Neural progenitor cell (in vitro differentiated cells): ENCODE measurements at regions not wholly inside any gene's neighbourhood (a gene's known extent, or its start where the extent isn't known, plus 50 kb on each side); places are given as distances from the start of the nearest gene placed in this dataset.
"Not testable (repeated sequence)": the region's sequence is repeated elsewhere in the genome, so short reads cannot be mapped to it uniquely, and the experiment has no call there.

Source experiments
- DNase-seq: peaks from one replicate; pipeline ENCODE4 v3.0.0-alpha.2; 2016; ENCODE audit warnings: low spot score
- H2AFZ ChIP-seq: fragments of 200-600 bp; sonication (generic); replicated peaks from 2 replicates; pipeline ENCODE4 v1.6.1; 2016; ENCODE audit warnings: antibody characterized with exemption
- H3F3A ChIP-seq: fragments of 200-600 bp; sonication (generic); 2 replicates; pipeline ENCODE4 v1.6.1; 2016; ENCODE audit warnings: antibody characterized with exemption, low read depth
- H3K27ac ChIP-seq: fragments of 200-600 bp; sonication (generic); 2 replicates; pipeline ENCODE4 v1.5.1; 2016; ENCODE audit warnings: mild to moderate bottlenecking
- H3K27me3 ChIP-seq: fragments of 200-600 bp; sonication (generic); 2 replicates; pipeline ENCODE4 v1.6.1; 2016; ENCODE audit warnings: mild to moderate bottlenecking, moderate library complexity
- H3K36me3 ChIP-seq: fragments of 200-600 bp; sonication (generic); 2 replicates; pipeline ENCODE4 v1.5.1; 2016
- H3K4me1 ChIP-seq: fragments of 200-600 bp; sonication (generic); 2 replicates; pipeline ENCODE4 v1.6.1; 2016; ENCODE audit warnings: mixed run types
- H3K4me2 ChIP-seq: fragments of 200-600 bp; sonication (generic); 2 replicates; pipeline ENCODE4 v1.6.1; 2016
- H3K4me3 ChIP-seq: fragments of 200-600 bp; sonication (generic); 2 replicates; pipeline ENCODE4 v1.5.1; 2016
- H3K79me2 ChIP-seq: fragments of 200-600 bp; sonication (generic); 2 replicates; pipeline ENCODE4 v1.6.1; 2016; ENCODE audit warnings: low read depth
- H3K9ac ChIP-seq: fragments of 200-600 bp; sonication (generic); 2 replicates; pipeline ENCODE4 v1.6.1; 2016
- H3K9me3 ChIP-seq: fragments of 200-600 bp; sonication (generic); 2 replicates; pipeline ENCODE4 v1.5.1; 2016; ENCODE audit warnings: low read depth
- H4K20me1 ChIP-seq: fragments of 200-600 bp; sonication (generic); 2 replicates; pipeline ENCODE4 v1.6.1; 2016; ENCODE audit warnings: low read depth
- H3K27ac Mint-ChIP-seq: 3 replicates; pipeline ENCODE4 v1.8.0; 2021; ENCODE audit warnings: mixed read lengths
- H3K27me3 Mint-ChIP-seq: 2 replicates; pipeline ENCODE4 v1.8.0; 2022; ENCODE audit warnings: low read depth, mild to moderate bottlenecking, inconsistent platforms, moderate library complexity, mixed read lengths; ENCODE audit not compliant: insufficient read depth
- H3K36me3 Mint-ChIP-seq: 3 replicates; pipeline ENCODE4 v1.8.0; 2021; ENCODE audit warnings: mixed read lengths
- H3K4me1 Mint-ChIP-seq: 3 replicates; pipeline ENCODE4 v1.8.0; 2021; ENCODE audit warnings: mixed read lengths
- H3K4me3 Mint-ChIP-seq: 3 replicates; pipeline ENCODE4 v1.8.0; 2021; ENCODE audit warnings: mild to moderate bottlenecking, moderate library complexity, mixed read lengths
- H3K9me3 Mint-ChIP-seq: 3 replicates; pipeline ENCODE4 v1.8.0; 2020; ENCODE audit warnings: mixed read lengths
- CTCF ChIP-seq: fragments of 200-600 bp; sonication (generic); IDR thresholded peaks from 2 replicates; pipeline ENCODE4 v1.5.1; 2017; ENCODE audit warnings: antibody characterized with exemption, mild to moderate bottlenecking
- EZH2 ChIP-seq: fragments of 200-600 bp; sonication (generic); IDR thresholded peaks from 2 replicates; pipeline ENCODE4 v1.6.1; 2017; ENCODE audit warnings: antibody characterized with exemption, mild to moderate bottlenecking, moderate library complexity
- EZH2phosphoT487 ChIP-seq: fragments of 200-600 bp; sonication (generic); IDR thresholded peaks from 2 replicates; pipeline ENCODE4 v1.6.1; 2017; ENCODE audit warnings: antibody characterized with exemption

GRCh38 chr15:22240403-22240802 lies 160.1 kb downstream of the OR4M2 start:
- Histone ChIP-seq H2AFZ (no peak overlapping the region), H3K4me1 (no peaks in the 10 kb centered on the region), H3K9me3 (peaks cover 39% of the 10 kb centered on the region), H3K27me3 (no peaks in the 10 kb centered on the region), H3K4me3 (no peak overlapping the region), H3K36me3 (no peaks in the 10 kb centered on the region), H3K27ac (no peak overlapping the region), H3K4me2 (no peak overlapping the region), H3K79me2 (no peaks in the 10 kb centered on the region), H3K9ac (no peak overlapping the region), H4K20me1 (no peaks in the 10 kb centered on the region), H3F3A (no peaks in the 10 kb centered on the region)
- Mint-ChIP-seq H3K4me3 (no peak overlapping the region), H3K36me3 (peaks cover 8% of the 10 kb centered on the region), H3K4me1 (no peaks in the 10 kb centered on the region), H3K27ac (no peak overlapping the region), H3K27me3 (peaks cover 14% of the 10 kb centered on the region), H3K9me3 (peaks cover 82% of the 10 kb centered on the region)
- no peak for DNase-seq
- TF ChIP-seq EZH2phosphoT487 (no peak), CTCF (no peak), EZH2 (no peak)

GRCh38 chr15:22240986-22241385 lies 160.7 kb downstream of the OR4M2 start:
- Mint-ChIP-seq H3K9me3 (peaks cover 79% of the 10 kb centered on the region), H3K27me3 (peaks cover 14% of the 10 kb centered on the region), H3K4me3 (no peak overlapping the region), H3K4me1 (no peaks in the 10 kb centered on the region), H3K36me3 (peaks cover 8% of the 10 kb centered on the region), H3K27ac (no peak overlapping the region)
- Histone ChIP-seq H3K27ac (no peak overlapping the region), H4K20me1 (no peaks in the 10 kb centered on the region), H3K4me1 (no peaks in the 10 kb centered on the region), H3K36me3 (no peaks in the 10 kb centered on the region), H3F3A (no peaks in the 10 kb centered on the region), H2AFZ (no peak overlapping the region), H3K79me2 (no peaks in the 10 kb centered on the region), H3K9ac (no peak overlapping the region), H3K27me3 (no peaks in the 10 kb centered on the region), H3K9me3 (peaks cover 43% of the 10 kb centered on the region), H3K4me3 (no peak overlapping the region), H3K4me2 (no peak overlapping the region)
- no peak for DNase-seq
- no peak for TF ChIP-seq EZH2
- TF ChIP-seq EZH2phosphoT487, result no peak
- no peak for TF ChIP-seq CTCF

DNA sequence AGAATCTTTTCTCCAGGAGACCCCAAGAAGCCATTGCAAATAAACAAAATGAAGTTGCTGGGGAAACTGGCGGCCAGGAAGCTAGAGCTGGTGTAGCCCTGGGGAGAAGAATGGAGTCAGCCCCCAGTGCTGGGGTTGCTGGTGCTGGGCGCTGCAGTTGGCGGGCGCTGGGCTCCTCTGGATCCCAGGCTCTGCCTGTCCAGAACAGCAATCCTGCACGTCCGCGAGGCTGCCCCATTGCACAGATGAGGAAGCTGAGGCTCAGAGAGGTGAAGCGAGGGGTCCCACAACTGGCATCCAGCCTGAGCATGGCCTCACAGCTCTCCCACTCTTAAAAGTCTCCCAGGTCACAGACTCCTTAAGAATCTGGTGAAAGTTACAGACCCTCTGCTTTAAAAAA lies 161.1 kb downstream of the OR4M2 start:
- Histone ChIP-seq H3K4me1 (no peaks in the 10 kb centered on the region), H3K9me3 (peaks cover 48% of the 10 kb centered on the region), H3K79me2 (no peaks in the 10 kb centered on the region), H3K36me3 (no peaks in the 10 kb centered on the region), H3K4me3 (no peak overlapping the region), H4K20me1 (no peaks in the 10 kb centered on the region), H3K4me2 (no peak overlapping the region), H3K27ac (no peak overlapping the region), H2AFZ (no peak overlapping the region), H3K9ac (no peak overlapping the region), H3F3A (no peaks in the 10 kb centered on the region), H3K27me3 (no peaks in the 10 kb centered on the region)
- Mint-ChIP-seq H3K9me3 (peaks cover 79% of the 10 kb centered on the region), H3K4me1 (no peaks in the 10 kb centered on the region), H3K27ac (no peak overlapping the region), H3K4me3 (no peak overlapping the region), H3K27me3 (peaks cover 17% of the 10 kb centered on the region), H3K36me3 (peaks cover 6% of the 10 kb centered on the region)
- TF ChIP-seq EZH2phosphoT487, result no peak
- TF ChIP-seq EZH2, result no peak
- no peak for TF ChIP-seq CTCF
- no peak for DNase-seq

GRCh38 chr15:22242311-22242710 lies 162.0 kb downstream of the OR4M2 start:
- not testable (repeated sequence) for H3K4me3 ChIP-seq, H3K4me1 ChIP-seq, H3K36me3 ChIP-seq, H3K4me1 Mint-ChIP-seq, H3K27ac ChIP-seq, H3K79me2 ChIP-seq, H3F3A ChIP-seq, H3K27ac Mint-ChIP-seq, H4K20me1 ChIP-seq, H2AFZ ChIP-seq, DNase-seq, H3K4me3 Mint-ChIP-seq, H3K36me3 Mint-ChIP-seq, H3K9ac ChIP-seq, H3K4me2 ChIP-seq, H3K27me3 ChIP-seq
- H3K9me3 ChIP-seq, result peaks cover 48% of the 10 kb centered on the region
- Mint-ChIP-seq H3K9me3 (peaks cover 79% of the 10 kb centered on the region), H3K27me3 (peaks cover 16% of the 10 kb centered on the region)
